ENCODE measurements at regions not wholly inside any gene's neighbourhood (a gene's known extent, or its start where the extent isn't known, plus 50 kb on each side); places are given as distances from the start of the nearest gene placed in this dataset.

DNA sequence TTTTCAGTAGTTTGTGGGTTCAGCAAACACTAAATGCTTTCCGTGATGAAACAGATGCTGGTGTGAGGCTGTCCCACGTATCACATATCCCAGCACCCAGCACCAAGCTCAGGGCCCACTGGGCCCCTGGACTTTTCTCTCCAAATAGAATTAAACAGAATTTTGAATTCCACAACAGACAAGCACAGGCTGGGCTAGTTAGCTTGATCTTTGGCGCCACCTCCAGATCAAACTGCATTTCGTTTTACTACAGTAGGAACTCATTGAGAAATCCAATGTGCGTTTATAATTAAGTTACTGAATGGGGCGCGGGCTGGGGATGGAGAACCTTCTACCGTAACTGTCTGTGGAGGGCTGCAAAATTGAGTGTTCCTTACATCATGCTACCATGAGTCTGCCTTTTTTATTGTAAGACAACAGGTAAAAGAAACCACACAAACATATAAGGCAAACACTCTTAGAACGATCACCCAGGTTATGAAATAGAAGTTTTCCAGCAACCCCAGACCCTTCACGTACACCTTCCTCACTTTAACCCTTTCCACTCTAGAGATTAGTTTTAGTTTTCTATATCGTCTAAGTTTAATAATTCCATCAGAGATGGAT is 107.8 kb downstream of the ZFP64 start:
- TF ChIP-seq EZH2 (IDR thresholded peaks at IDR 0.05) (no peak), POLR2AphosphoS5 (IDR thresholded peaks at IDR 0.05; ENCODE audit: borderline replicate concordance, low read depth, low read length) (no peak), FOXP2 (optimal IDR thresholded peaks at IDR 0.05; ENCODE audit: control extremely low read depth, extremely low read length, insufficient read depth) (no peak)
